Activated naive CD8-positive, alpha-beta T cell treated with anti-CD3 and anti-CD28 coated beads for 36 hours (primary cell): ENCODE measurements at regions not wholly inside any gene's neighbourhood (a gene's known extent, or its start where the extent isn't known, plus 50 kb on each side); places are given as distances from the start of the nearest gene placed in this dataset.

Experiments used
- DNase-seq: peaks from one replicate; pipeline ENCODE4 v3.0.0; 2021
- H3K27ac Mint-ChIP-seq: one replicate; pipeline ENCODE4 v1.8.0; 2022; ENCODE audit warnings: mild to moderate bottlenecking, moderate library complexity, mixed read lengths
- H3K27me3 Mint-ChIP-seq: one replicate; pipeline ENCODE4 v1.8.0; 2022; ENCODE audit warnings: mild to moderate bottlenecking, mixed read lengths
- H3K36me3 Mint-ChIP-seq: one replicate; pipeline ENCODE4 v1.8.0; 2021; ENCODE audit warnings: mild to moderate bottlenecking, mixed read lengths
- H3K4me1 Mint-ChIP-seq: one replicate; pipeline ENCODE4 v1.8.0; 2021; ENCODE audit warnings: mixed read lengths
- H3K4me3 Mint-ChIP-seq: one replicate; pipeline ENCODE4 v1.8.0; 2022; ENCODE audit warnings: mild to moderate bottlenecking, moderate library complexity, mixed read lengths
- H3K9me3 Mint-ChIP-seq: one replicate; pipeline ENCODE4 v1.8.0; 2022; ENCODE audit warnings: mixed read lengths

GRCh38 chr11:10358696-10359095 is 53.8 kb downstream of the ADM start:
- H3K4me1 Mint-ChIP-seq = peaks cover 2% of the 10 kb centered on the region
- no peaks in the 10 kb centered on the region for H3K36me3 Mint-ChIP-seq
- no peak overlapping the region for H3K4me3 Mint-ChIP-seq
- H3K27ac Mint-ChIP-seq = no peak overlapping the region
- H3K27me3 Mint-ChIP-seq = peaks cover 40% of the 10 kb centered on the region
- no peaks in the 10 kb centered on the region for H3K9me3 Mint-ChIP-seq
- DNase-seq = no peak

DNA sequence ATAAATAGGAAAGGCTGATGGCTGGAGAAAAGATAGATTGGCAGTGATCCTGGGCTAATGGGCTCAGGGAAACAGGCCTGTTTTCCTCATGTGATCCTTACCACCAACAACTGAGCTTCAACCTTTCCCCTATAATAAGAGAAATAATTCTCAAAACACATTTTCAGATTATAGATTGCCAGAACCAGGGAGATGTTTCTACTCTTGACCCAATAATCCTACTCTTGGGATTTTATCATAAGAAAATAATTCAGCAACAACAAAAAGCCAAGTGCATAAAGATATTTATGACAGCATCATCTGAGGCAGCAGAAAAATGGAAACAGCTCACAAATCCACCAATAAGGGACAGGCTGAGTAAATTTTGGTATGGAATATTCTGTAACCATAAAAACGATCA is 54.3 kb downstream of the ADM start:
- Mint-ChIP-seq H3K9me3 (no peaks in the 10 kb centered on the region), H3K27me3 (peaks cover 38% of the 10 kb centered on the region), H3K36me3 (no peaks in the 10 kb centered on the region), H3K4me1 (peaks cover 2% of the 10 kb centered on the region), H3K27ac (no peak overlapping the region), H3K4me3 (no peak overlapping the region)
- no peak for DNase-seq

- H3K27ac Mint-ChIP-seq = no peak overlapping the region
Measured at GRCh38 chr11:10360835-10361234, 56.0 kb downstream of the ADM start.

GRCh38 chr11:10365045-10365444 is 60.2 kb downstream of the ADM start:
- peaks cover 3% of the 10 kb centered on the region for H3K4me1 Mint-ChIP-seq
- H3K27ac Mint-ChIP-seq = no peak overlapping the region

More at GRCh38 chr11:10360835-10361234, 56.0 kb downstream of the ADM start:
- Mint-ChIP-seq H3K4me1 (no peaks in the 10 kb centered on the region), H3K9me3 (no peaks in the 10 kb centered on the region), H3K36me3 (no peaks in the 10 kb centered on the region), H3K27me3 (peaks cover 36% of the 10 kb centered on the region), H3K4me3 (no peak overlapping the region)
- no peak for DNase-seq

DNA sequence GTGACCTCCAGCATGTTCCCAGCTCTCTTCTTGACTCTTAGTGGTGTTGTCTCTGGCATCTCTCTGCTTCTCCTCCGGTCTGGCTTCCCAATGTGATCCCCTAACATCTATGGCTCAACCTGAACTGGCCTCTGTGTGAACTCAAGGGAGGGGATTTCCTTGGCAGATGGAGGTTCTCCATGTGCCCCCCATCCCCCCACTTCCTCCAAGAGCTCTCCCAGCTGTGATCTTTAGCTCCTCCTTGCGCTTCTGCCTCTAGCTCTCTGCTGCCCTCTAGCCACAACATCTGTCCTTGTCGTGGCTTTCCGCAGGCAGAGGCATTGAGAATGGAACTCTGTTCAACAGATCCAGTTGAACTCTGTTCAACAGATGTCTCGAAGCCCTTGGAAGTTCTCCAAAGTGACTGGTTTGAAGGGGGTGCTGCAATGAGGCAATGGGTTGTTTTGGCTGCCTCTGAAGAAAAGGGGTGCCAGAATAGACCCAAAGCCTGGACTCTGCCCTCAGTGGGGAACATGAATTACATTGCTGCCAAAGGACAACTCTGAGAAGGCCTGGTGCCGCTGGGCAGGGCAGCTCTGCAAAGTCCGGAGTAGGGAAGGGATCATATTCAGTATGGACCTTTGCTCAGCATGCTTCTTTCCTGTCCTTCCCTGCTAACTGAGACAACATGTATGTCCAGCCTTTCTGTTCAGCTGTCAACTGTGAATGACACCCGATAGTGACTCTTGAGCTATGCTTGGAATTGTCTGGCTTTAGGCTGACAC is 61.9 kb downstream of the ADM start:
- Mint-ChIP-seq H3K4me3 (peak overlapping the region; percentile 1), H3K27ac (peak overlapping the region; percentile 10), H3K9me3 (peaks cover 1% of the 10 kb centered on the region), H3K27me3 (peaks cover 42% of the 10 kb centered on the region), H3K4me1 (peaks cover 3% of the 10 kb centered on the region), H3K36me3 (peaks cover 2% of the 10 kb centered on the region)
- DNase-seq = peak; percentile 74

More at GRCh38 chr11:10365045-10365444, 60.2 kb downstream of the ADM start:
- H3K9me3 Mint-ChIP-seq = peaks cover 1% of the 10 kb centered on the region
- peaks cover 2% of the 10 kb centered on the region for H3K36me3 Mint-ChIP-seq
- peaks cover 48% of the 10 kb centered on the region for H3K27me3 Mint-ChIP-seq
- H3K4me3 Mint-ChIP-seq = no peak overlapping the region
- DNase-seq = no peak

GRCh38 chr11:10371926-10372641 is 67.2 kb downstream of the ADM start:
- no peak overlapping the region for H3K27ac Mint-ChIP-seq
- peaks cover 17% of the 10 kb centered on the region for H3K27me3 Mint-ChIP-seq
- DNase-seq = no peak
- H3K4me1 Mint-ChIP-seq = no peaks in the 10 kb centered on the region
- H3K9me3 Mint-ChIP-seq = peaks cover 1% of the 10 kb centered on the region
- H3K4me3 Mint-ChIP-seq = no peak overlapping the region
- no peaks in the 10 kb centered on the region for H3K36me3 Mint-ChIP-seq

- Mint-ChIP-seq H3K4me1 (no peaks in the 10 kb centered on the region), H3K9me3 (no peaks in the 10 kb centered on the region), H3K4me3 (no peak overlapping the region), H3K36me3 (no peaks in the 10 kb centered on the region), H3K27me3 (peaks cover 11% of the 10 kb centered on the region), H3K27ac (no peak overlapping the region)
- DNase-seq = no peak
Measured at GRCh38 chr11:10373340-10373739, 68.5 kb downstream of the ADM start.

GRCh38 chr11:10373929-10374328 is 69.1 kb downstream of the ADM start:
- Mint-ChIP-seq H3K4me1 (no peaks in the 10 kb centered on the region), H3K27ac (no peak overlapping the region), H3K36me3 (no peaks in the 10 kb centered on the region), H3K9me3 (no peaks in the 10 kb centered on the region), H3K27me3 (peaks cover 6% of the 10 kb centered on the region), H3K4me3 (no peak overlapping the region)
- no peak for DNase-seq

- H3K27ac Mint-ChIP-seq = no peak overlapping the region
- no peaks in the 10 kb centered on the region for H3K36me3 Mint-ChIP-seq
- no peak for DNase-seq
- no peaks in the 10 kb centered on the region for H3K9me3 Mint-ChIP-seq
- no peak overlapping the region for H3K4me3 Mint-ChIP-seq
- H3K27me3 Mint-ChIP-seq = peaks cover 4% of the 10 kb centered on the region
- H3K4me1 Mint-ChIP-seq = no peaks in the 10 kb centered on the region
Measured at GRCh38 chr11:10374386-10374785, 69.5 kb downstream of the ADM start.

GRCh38 chr11:10375280-10375971 is 70.6 kb downstream of the ADM start:
- H3K27me3 Mint-ChIP-seq = no peaks in the 10 kb centered on the region
- DNase-seq = no peak
- no peaks in the 10 kb centered on the region for H3K4me1 Mint-ChIP-seq
- H3K36me3 Mint-ChIP-seq = no peaks in the 10 kb centered on the region
- H3K9me3 Mint-ChIP-seq = no peaks in the 10 kb centered on the region
- no peak overlapping the region for H3K27ac Mint-ChIP-seq
- H3K4me3 Mint-ChIP-seq = no peak overlapping the region

DNA sequence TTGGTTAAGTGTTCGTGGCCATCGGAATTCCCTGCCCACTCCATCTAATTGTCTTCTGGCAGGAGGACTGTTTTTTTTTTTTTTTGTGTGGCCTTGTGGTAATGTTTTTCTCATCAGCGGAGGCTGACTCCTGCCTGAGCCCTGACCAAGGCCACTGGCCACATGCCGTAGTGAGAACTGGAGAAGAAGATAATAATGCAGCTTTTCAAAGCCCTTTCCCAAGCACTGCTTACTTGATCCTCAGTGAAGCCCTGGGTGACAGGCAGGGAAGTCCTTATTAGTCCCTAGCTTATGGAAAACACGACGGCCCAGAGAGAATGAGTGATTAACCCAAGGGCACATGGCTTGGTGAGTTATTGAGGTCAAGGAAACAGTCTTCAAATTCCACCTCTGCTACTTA is 71.2 kb downstream of the ADM start:
- Mint-ChIP-seq H3K27me3 (no peaks in the 10 kb centered on the region), H3K9me3 (no peaks in the 10 kb centered on the region), H3K4me3 (no peak overlapping the region), H3K36me3 (no peaks in the 10 kb centered on the region), H3K27ac (no peak overlapping the region), H3K4me1 (no peaks in the 10 kb centered on the region)
- DNase-seq = no peak

GRCh38 chr11:10377183-10377582 is 72.3 kb downstream of the ADM start:
- H3K4me3 Mint-ChIP-seq = no peak overlapping the region
- no peaks in the 10 kb centered on the region for H3K9me3 Mint-ChIP-seq
- no peaks in the 10 kb centered on the region for H3K36me3 Mint-ChIP-seq
- no peak for DNase-seq
- H3K4me1 Mint-ChIP-seq = no peaks in the 10 kb centered on the region
- no peak overlapping the region for H3K27ac Mint-ChIP-seq
- peaks cover 2% of the 10 kb centered on the region for H3K27me3 Mint-ChIP-seq

DNA sequence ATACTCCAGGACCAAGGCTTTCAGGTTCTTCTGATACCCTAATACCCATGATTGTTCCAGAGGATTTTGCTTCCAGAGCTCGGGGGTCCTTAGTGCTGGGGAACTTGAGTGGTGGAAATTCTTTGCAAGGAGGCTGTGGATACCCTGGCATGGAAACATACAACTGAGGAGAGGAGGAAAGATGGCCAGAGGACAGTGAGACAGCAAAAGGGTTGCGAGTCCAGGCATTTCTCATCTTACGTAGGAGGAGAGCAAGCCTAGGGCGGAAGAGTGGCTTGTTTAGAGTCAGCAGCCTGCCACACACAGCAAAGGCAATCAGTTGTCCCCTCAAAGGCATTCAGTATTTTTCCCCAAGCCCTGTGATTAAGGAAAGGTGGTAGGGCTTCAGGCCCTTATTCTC is 73.5 kb downstream of the ADM start:
- Mint-ChIP-seq H3K4me1 (no peaks in the 10 kb centered on the region), H3K27me3 (peaks cover 13% of the 10 kb centered on the region), H3K9me3 (no peaks in the 10 kb centered on the region), H3K27ac (no peak overlapping the region), H3K36me3 (no peaks in the 10 kb centered on the region), H3K4me3 (no peak overlapping the region)
- DNase-seq = no peak

- no peaks in the 10 kb centered on the region for H3K9me3 Mint-ChIP-seq
- H3K27ac Mint-ChIP-seq = no peak overlapping the region
- no peak overlapping the region for H3K4me3 Mint-ChIP-seq
- no peaks in the 10 kb centered on the region for H3K4me1 Mint-ChIP-seq
- H3K36me3 Mint-ChIP-seq = no peaks in the 10 kb centered on the region
- H3K27me3 Mint-ChIP-seq = peaks cover 13% of the 10 kb centered on the region
- no peak for DNase-seq
Measured at GRCh38 chr11:10379022-10379421, 74.1 kb downstream of the ADM start.

- no peaks in the 10 kb centered on the region for H3K4me1 Mint-ChIP-seq
- H3K4me3 Mint-ChIP-seq = no peak overlapping the region
- no peak for DNase-seq
- H3K27ac Mint-ChIP-seq = no peak overlapping the region
- H3K9me3 Mint-ChIP-seq = no peaks in the 10 kb centered on the region
- H3K27me3 Mint-ChIP-seq = peaks cover 13% of the 10 kb centered on the region
- H3K36me3 Mint-ChIP-seq = no peaks in the 10 kb centered on the region
Measured at GRCh38 chr11:10379426-10379825, 74.6 kb downstream of the ADM start.
